H1 (cell line): ENCODE measurements at regions not wholly inside any gene's neighbourhood (a gene's known extent, or its start where the extent isn't known, plus 50 kb on each side); places are given as distances from the start of the nearest gene placed in this dataset.

Experiments used
- JUND ChIP-seq: IDR thresholded peaks from 2 replicates; pipeline ENCODE4 v1.6.1; 2011; ENCODE audit warnings: mild to moderate bottlenecking, improper control_type of control experiment, low read length
- RAD21 ChIP-seq, 2 experiments: IDR thresholded peaks in 1 of 2; conservative IDR thresholded peaks in 1 of 2; 2 replicates each; pipeline ENCODE4 v1.6.1; 2011; ENCODE audit warnings: low read depth in 2 of 2, low read length in 2 of 2, improper control_type of control experiment in 1 of 2, inconsistent platforms in 1 of 2, mild to moderate bottlenecking in 1 of 2, moderate library complexity in 1 of 2
- TF ChIP-seq, protein P1 (sequence below), 3 experiments: IDR thresholded peaks; 1 replicate in 2 of 3; 2 replicates in 1 of 3; pipeline versions ENCODE4 v1.5.1 to v1.6.1; 2011; ENCODE audit warnings: low read length in 3 of 3, mild to moderate bottlenecking in 3 of 3, inconsistent platforms in 2 of 3, low read depth in 1 of 3, moderate library complexity in 1 of 3; ENCODE audit not compliant: insufficient read depth in 1 of 3; ENCODE audit errors: control extremely low read depth in 1 of 3

DNA sequence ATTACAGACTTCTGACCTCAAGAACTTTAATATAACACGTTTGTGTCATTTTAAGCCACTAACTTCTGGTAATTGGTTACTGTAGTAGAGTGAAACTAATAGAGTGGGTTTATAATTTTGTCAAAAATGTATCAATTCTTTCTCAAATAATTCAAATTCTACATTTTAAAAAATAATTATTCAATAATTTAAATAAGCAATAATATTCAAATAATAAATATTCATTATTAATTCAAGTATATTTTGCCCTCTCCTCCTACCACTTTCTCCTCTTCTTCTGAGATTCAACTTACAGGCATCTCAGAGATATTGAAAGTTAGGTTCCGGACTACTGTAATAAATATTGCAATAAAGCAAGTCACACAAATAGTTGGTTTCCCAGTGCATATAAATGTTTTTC, 1107.1 kb downstream of the KCNT2 start:
- TF ChIP-seq, protein P1, sequence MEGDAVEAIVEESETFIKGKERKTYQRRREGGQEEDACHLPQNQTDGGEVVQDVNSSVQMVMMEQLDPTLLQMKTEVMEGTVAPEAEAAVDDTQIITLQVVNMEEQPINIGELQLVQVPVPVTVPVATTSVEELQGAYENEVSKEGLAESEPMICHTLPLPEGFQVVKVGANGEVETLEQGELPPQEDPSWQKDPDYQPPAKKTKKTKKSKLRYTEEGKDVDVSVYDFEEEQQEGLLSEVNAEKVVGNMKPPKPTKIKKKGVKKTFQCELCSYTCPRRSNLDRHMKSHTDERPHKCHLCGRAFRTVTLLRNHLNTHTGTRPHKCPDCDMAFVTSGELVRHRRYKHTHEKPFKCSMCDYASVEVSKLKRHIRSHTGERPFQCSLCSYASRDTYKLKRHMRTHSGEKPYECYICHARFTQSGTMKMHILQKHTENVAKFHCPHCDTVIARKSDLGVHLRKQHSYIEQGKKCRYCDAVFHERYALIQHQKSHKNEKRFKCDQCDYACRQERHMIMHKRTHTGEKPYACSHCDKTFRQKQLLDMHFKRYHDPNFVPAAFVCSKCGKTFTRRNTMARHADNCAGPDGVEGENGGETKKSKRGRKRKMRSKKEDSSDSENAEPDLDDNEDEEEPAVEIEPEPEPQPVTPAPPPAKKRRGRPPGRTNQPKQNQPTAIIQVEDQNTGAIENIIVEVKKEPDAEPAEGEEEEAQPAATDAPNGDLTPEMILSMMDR (IDR thresholded peaks at IDR 0.05; ENCODE audit: control extremely low read depth in 1 of 3, insufficient read depth in 1 of 3, low read depth in 1 of 3, low read length in 3 of 3), result no peak
- TF ChIP-seq JUND, result no peak
- TF ChIP-seq RAD21 (IDR thresholded peaks at IDR 0.05 in 1 of 2, conservative IDR thresholded peaks at IDR 0.05 in 1 of 2; ENCODE audit: low read depth in 2 of 2, low read length in 2 of 2), result no peak
